Pancreas (tissue), 10 donors: ENCODE measurements at regions not wholly inside any gene's neighbourhood (a gene's known extent, or its start where the extent isn't known, plus 50 kb on each side); places are given as distances from the start of the nearest gene placed in this dataset.

Experiments used
- ATAC-seq, 4 donors: fragments of 200-7000 bp; cut with Tn5 transposase; one replicate each; pipeline versions ENCODE4 v1.8.0 to v1.9.1; 2020; ENCODE audit warnings: mild to moderate bottlenecking in 4 of 4, moderate library complexity in 4 of 4
- DNase-seq, 6 donors: peaks; one replicate each; pipeline ENCODE4 v3.0.0-alpha.2; 2020
- FAIRE-seq: peaks from 2 replicates; lab custom pipeline; 2012; peaks lifted over from hg19 to GRCh38; lab: Jason Lieb, UNC
- H3K27ac ChIP-seq, 4 donors: fragments of 200-600 bp; sonication (generic); 1 replicate in 3 of 4; 2 replicates in 1 of 4; pipeline versions ENCODE4 v1.5.0 to v1.8.0; 2020
- H3K27me3 ChIP-seq, 4 donors: fragments of 200-600 bp; one replicate each; pipeline ENCODE4 v1.8.0; 2021
- H3K36me3 ChIP-seq, 3 donors: fragments of 200-600 bp; sonication (generic) in 1 of 3; one replicate each; pipeline versions ENCODE4 v1.5.0 to v1.8.0; 2020 to 2021
- H3K4me1 ChIP-seq, 3 donors: fragments of 200-600 bp; one replicate each; pipeline ENCODE4 v1.8.0; 2021
- H3K4me3 ChIP-seq, 4 donors: fragments of 200-600 bp; sonication (generic) in 2 of 4; one replicate each; pipeline versions ENCODE4 v1.5.0 to v1.8.0; 2020 to 2021
- H3K9me3 ChIP-seq, 4 donors: fragments of 200-600 bp; one replicate each; pipeline ENCODE4 v1.8.0; 2021
- WGBS, 2 donors: extraction: QIAGEN DNeasy Blood & Tissue Kit; methylation state at CpG; one replicate each; pipeline ENCODE4 v1.1.7; 2013; 5-methylcytosine and 5-hydroxymethylcytosine counted together
- intact Hi-C, 3 donors: fragments of 100-400 bp; cut with DNase I; formaldehyde crosslinking; loops; one replicate each; pipeline versions ENCODE4 v1.11.1 to v1.14.2; 2022
- TF ChIP-seq, protein P1 (sequence below), 4 donors: fragments of 200-600 bp; sonication (generic) in 3 of 4; IDR thresholded peaks; one replicate each; pipeline versions ENCODE4 v1.5.0 to v1.8.0; 2021; ENCODE audit warnings: antibody characterized with exemption in 4 of 4
- donor health status: healthy with polysubstance abuse.
- donor health status: DM: no; HTN: no; CAD: no; lungs with moderate emphysema.
- donor health status: DM: no; HTN: no; CAD: no.
- donor health status: control.
- donor health status: control.
- donor health status: Bipolar disorder and iron deficiency.
- donor health status: DM: yes; HTN: yes; CAD: no.
- donor health status: DM: no; HTN: no; CAD: no.
- donor health status: DM: no; HTN: no; CAD: no.
- donor health status: DM: yes; HTN: yes; CAD: no.

DNA sequence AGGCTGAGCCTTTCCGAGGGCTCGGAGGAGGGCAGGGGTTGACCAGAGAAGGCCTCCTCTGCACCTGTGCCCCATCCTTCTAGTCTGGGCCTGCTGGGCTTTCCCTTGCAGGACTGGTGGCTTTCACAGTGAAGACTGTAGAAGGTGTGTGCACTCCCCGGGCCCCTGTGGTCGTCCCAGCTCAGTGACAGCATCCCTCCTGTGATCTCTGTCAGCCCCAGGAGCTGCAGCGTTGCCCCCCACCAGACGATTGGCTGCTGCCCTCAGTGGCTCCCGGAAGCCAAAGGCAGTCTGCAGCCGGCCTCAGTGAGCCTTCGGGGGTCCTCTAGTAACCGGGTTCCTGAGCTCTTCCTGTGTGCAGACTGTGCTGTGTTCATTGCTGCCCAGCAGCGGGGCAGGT lies 69.4 kb upstream of the EN2 start:
- Histone ChIP-seq H3K9me3 (no peaks in the 10 kb centered on the region), H3K4me3 (no peak overlapping the region), H3K27me3 (peaks cover 0 to 11% (median 1%) of the 10 kb centered on the region in 4 donors), H3K4me1 (no peaks in the 10 kb centered on the region), H3K36me3 (no peaks in the 10 kb centered on the region), H3K27ac (no peak overlapping the region)
- 53 to 63% methylated on average over 11 of the region's 11 CpGs for WGBS, 2 donors
- intact Hi-C loops: loop anchor here in 1 of 3 donors (10.0 kb wide), 1 partner anchor 376 kb away; no protein-coding TSS in a partner anchor
- DNase-seq (peak in 1 of 6 donors; percentile 39), ATAC-seq (no peak), FAIRE-seq (no peak)
- TF ChIP-seq, protein P1, sequence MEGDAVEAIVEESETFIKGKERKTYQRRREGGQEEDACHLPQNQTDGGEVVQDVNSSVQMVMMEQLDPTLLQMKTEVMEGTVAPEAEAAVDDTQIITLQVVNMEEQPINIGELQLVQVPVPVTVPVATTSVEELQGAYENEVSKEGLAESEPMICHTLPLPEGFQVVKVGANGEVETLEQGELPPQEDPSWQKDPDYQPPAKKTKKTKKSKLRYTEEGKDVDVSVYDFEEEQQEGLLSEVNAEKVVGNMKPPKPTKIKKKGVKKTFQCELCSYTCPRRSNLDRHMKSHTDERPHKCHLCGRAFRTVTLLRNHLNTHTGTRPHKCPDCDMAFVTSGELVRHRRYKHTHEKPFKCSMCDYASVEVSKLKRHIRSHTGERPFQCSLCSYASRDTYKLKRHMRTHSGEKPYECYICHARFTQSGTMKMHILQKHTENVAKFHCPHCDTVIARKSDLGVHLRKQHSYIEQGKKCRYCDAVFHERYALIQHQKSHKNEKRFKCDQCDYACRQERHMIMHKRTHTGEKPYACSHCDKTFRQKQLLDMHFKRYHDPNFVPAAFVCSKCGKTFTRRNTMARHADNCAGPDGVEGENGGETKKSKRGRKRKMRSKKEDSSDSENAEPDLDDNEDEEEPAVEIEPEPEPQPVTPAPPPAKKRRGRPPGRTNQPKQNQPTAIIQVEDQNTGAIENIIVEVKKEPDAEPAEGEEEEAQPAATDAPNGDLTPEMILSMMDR (IDR thresholded peaks at IDR 0.05): no peak

DNA sequence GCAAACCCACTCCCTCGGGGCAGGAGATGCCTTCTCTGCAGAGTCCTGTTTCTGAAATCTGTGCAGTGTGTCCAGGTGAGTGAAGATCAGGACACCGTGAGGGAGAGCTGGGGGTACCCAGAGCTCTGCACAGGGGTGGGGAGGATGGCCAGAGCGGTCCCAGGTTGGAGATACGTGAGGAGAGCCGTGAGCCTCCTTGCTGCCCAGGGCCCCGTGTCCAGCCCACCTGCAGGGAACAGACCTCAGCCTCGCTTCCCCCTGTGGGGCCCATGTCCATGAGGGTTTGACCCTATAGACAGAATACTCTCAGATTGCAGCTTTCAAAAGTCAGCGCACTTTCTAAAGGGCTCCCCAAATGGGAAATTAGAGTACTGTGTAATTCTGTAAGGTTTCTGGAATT lies 66.5 kb upstream of the EN2 start:
- ATAC-seq: no peak
- WGBS, 2 donors: 67 to 75% methylated on average over 8 of the region's 8 CpGs
- H3K36me3 ChIP-seq: no peaks in the 10 kb centered on the region

DNA sequence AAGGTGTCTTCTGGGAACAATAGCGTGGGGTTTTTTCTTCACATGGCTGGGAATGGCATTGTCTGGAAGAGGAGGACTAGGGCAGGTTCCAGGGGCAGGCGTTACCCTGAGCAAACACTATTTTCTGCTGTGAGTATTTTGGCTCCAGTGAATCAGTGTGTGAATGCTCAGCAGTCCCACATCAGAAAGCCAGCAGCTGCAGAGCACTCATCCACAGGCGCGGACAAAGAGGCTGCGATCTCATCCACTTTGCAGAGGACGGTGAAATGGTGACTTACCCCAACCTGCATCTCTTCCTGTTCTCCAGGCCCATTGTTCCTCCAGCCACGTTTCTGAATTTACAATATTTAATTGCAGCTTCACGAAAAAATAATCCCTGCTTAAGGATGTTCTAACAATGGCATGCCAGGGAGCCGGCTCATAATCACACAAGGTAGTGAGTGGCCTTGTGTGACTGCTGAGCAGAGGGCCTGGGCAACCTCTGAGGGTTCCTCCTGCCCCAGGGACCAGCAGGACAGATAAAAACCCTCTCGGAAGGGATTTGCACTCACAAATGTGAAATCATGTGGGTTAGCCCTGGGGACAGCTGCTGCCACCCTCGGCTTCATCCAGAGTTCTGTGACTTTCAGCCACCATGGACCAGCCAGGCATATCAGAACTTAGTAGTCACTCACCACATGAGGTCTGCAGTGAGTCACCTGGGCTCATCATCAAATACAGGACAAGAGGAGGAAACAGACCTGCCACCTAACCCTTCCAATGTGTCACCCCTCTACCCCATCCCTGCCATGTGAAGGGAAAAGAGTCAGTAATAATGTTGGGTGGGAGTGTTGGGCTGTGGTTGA lies 65.0 kb upstream of the EN2 start:
- intact Hi-C loops: loop anchor here in 1 of 3 donors (10.0 kb wide), 1 partner anchor 352 kb away; no protein-coding TSS in a partner anchor
- FAIRE-seq: no peak
- H3K9me3 ChIP-seq: no peaks in the 10 kb centered on the region
- no peaks in the 10 kb centered on the region for H3K36me3 ChIP-seq
- DNase-seq: no peak
- TF ChIP-seq, protein P1 (IDR thresholded peaks at IDR 0.05): no peak
- WGBS, 2 donors: 68 to 72% methylated on average over 11 of the region's 11 CpGs
- H3K4me3 ChIP-seq: no peak overlapping the region
- H3K27ac ChIP-seq: no peak overlapping the region
- H3K27me3 ChIP-seq: no peaks in the 10 kb centered on the region
- no peak for ATAC-seq
- no peaks in the 10 kb centered on the region for H3K4me1 ChIP-seq

More for the DNA sequence above, 66.5 kb upstream of the EN2 start:
- no peaks in the 10 kb centered on the region for H3K9me3 ChIP-seq
- no peak overlapping the region for H3K27ac ChIP-seq
- peak in 1 of 6 donors; percentile 31 for DNase-seq
- H3K27me3 ChIP-seq: no peaks in the 10 kb centered on the region
- H3K4me1 ChIP-seq: no peaks in the 10 kb centered on the region
- no peak for FAIRE-seq
- TF ChIP-seq, protein P1 (IDR thresholded peaks at IDR 0.05): no peak
- H3K4me3 ChIP-seq: no peak overlapping the region
- intact Hi-C loops: loop anchor here in 1 of 3 donors (10.0 kb wide), 1 partner anchor 353 kb away; no protein-coding TSS in a partner anchor

- Histone ChIP-seq H3K36me3 (no peaks in the 10 kb centered on the region), H3K27ac (no peak overlapping the region), H3K4me1 (no peaks in the 10 kb centered on the region), H3K27me3 (no peaks in the 10 kb centered on the region), H3K4me3 (no peak overlapping the region), H3K9me3 (no peaks in the 10 kb centered on the region)
- intact Hi-C loops: loop anchor here in 1 of 3 donors (10.0 kb wide), 1 partner anchor 350 kb away; no protein-coding TSS in a partner anchor
- TF ChIP-seq, protein P1 (IDR thresholded peaks at IDR 0.05): no peak
- no peak for FAIRE-seq
- ATAC-seq: no peak
- WGBS, 2 donors: 85 to 87% methylated on average over 7 of the region's 7 CpGs
- peak in 1 of 6 donors; percentile 30 for DNase-seq
Observed at GRCh38 chr7:155394413-155394812, 63.5 kb upstream of the EN2 start.
